ENCODE measurements at regions not wholly inside any gene's neighbourhood (a gene's known extent, or its start where the extent isn't known, plus 50 kb on each side); places are given as distances from the start of the nearest gene placed in this dataset.

- no peak for TF ChIP-seq ZNF26 (tag by site-specific recombination; IDR thresholded peaks at IDR 0.05)
- TF ChIP-seq ZNF433 (tag by site-specific recombination; IDR thresholded peaks at IDR 0.05; ENCODE audit: low read depth), result no peak
- TF ChIP-seq ZNF302 (tag by site-specific recombination; IDR thresholded peaks at IDR 0.05; ENCODE audit: low read depth), result no peak
- TF ChIP-seq ZNF274 (IDR thresholded peaks at IDR 0.05; ENCODE audit: low read length), result no peak
- no peak for TF ChIP-seq ZNF274 (tag by site-specific recombination; IDR thresholded peaks at IDR 0.05; ENCODE audit: borderline replicate concordance)
- TF ChIP-seq KLF16 (tag by site-specific recombination; IDR thresholded peaks at IDR 0.05), result no peak
- TF ChIP-seq ZNF692 (tag by site-specific recombination; IDR thresholded peaks at IDR 0.05), result no peak
- TF ChIP-seq ZNF830 (tag by site-specific recombination; IDR thresholded peaks at IDR 0.05; ENCODE audit: low read depth), result no peak
- no peak for TF ChIP-seq ZNF202 (tag by site-specific recombination; IDR thresholded peaks at IDR 0.05; ENCODE audit: borderline replicate concordance)
- no peak for TF ChIP-seq ZNF488 (tag by site-specific recombination; IDR thresholded peaks at IDR 0.05)
These were observed 769.0 kb downstream of the TYW1 start (continued) for GRCh38 chr7:67765481-67766175.

- TF ChIP-seq ZNF529 (tag by site-specific recombination; IDR thresholded peaks at IDR 0.05; ENCODE audit: insufficient replicate concordance), result no peak
- no peak for TF ChIP-seq ZFP3 (tag by site-specific recombination; IDR thresholded peaks at IDR 0.05; ENCODE audit: low read depth)
- no peak for TF ChIP-seq PRDM6 (tag by site-specific recombination; IDR thresholded peaks at IDR 0.05)
- no peak for TF ChIP-seq GLIS2 (tag by site-specific recombination; IDR thresholded peaks at IDR 0.05)
- no peak for TF ChIP-seq ZIC2 (tag by site-specific recombination; IDR thresholded peaks at IDR 0.05)
- TF ChIP-seq ZNF837 (tag by site-specific recombination; IDR thresholded peaks at IDR 0.05), result no peak
- CTCF ChIA-PET, result no interaction called here
- POLR2A ChIA-PET, result no interaction called here
- Histone ChIP-seq H3K36me3 (ENCODE audit: control insufficient read depth in 2 of 2, insufficient read depth in 1 of 2, low read length in 2 of 2) (no peaks in the 10 kb centered on the region), H3K4me3 (ENCODE audit: low read depth, low read length) (no peak overlapping the region), H3K27ac (ENCODE audit: extremely low read depth, low read depth, low read length) (no peak overlapping the region), H3K9me3 (ENCODE audit: control insufficient read depth, insufficient read depth, low read depth, low read length) (no peaks in the 10 kb centered on the region), H3K4me1 (ENCODE audit: control insufficient read depth, insufficient read depth, low read length) (no peaks in the 10 kb centered on the region)
These were observed 770.3 kb downstream of the TYW1 start for GRCh38 chr7:67766906-67767410.

- no peak for TF ChIP-seq ZFP3 (tag by site-specific recombination; IDR thresholded peaks at IDR 0.05; ENCODE audit: low read depth)
- TF ChIP-seq MYNN (tag by site-specific recombination; IDR thresholded peaks at IDR 0.05; ENCODE audit: borderline replicate concordance), result no peak
- no peak for TF ChIP-seq ZNF529 (tag by site-specific recombination; IDR thresholded peaks at IDR 0.05; ENCODE audit: insufficient replicate concordance)
- TF ChIP-seq ZFHX2 (tag by site-specific recombination; conservative IDR thresholded peaks at IDR 0.05), result no peak
- no peak for TF ChIP-seq SCRT1 (tag by site-specific recombination; IDR thresholded peaks at IDR 0.05; ENCODE audit: borderline replicate concordance)
- no peak for TF ChIP-seq ZNF148 (tag by site-specific recombination; IDR thresholded peaks at IDR 0.05; ENCODE audit: borderline replicate concordance)
- TF ChIP-seq ZNF596 (tag by site-specific recombination; IDR thresholded peaks at IDR 0.05), result no peak
- no peaks in the 10 kb centered on the region for H3K4me1 ChIP-seq (ENCODE audit: control insufficient read depth, insufficient read depth, low read length)
- no peaks in the 10 kb centered on the region for H3K9me3 ChIP-seq (ENCODE audit: control insufficient read depth, insufficient read depth, low read depth, low read length)
- POLR2A ChIA-PET, result no interaction called here
- H3K27ac ChIP-seq (ENCODE audit: extremely low read depth, low read depth, low read length), result no peak overlapping the region
- no peaks in the 10 kb centered on the region for H3K36me3 ChIP-seq (ENCODE audit: control insufficient read depth in 2 of 2, insufficient read depth in 1 of 2, low read length in 2 of 2)
- CTCF ChIA-PET, result interaction anchor here (0.6 kb wide), 1 partner anchor 27 kb away, joined by 4 read pairs; no protein-coding TSS in a partner anchor
- H3K4me3 ChIP-seq (ENCODE audit: low read depth, low read length), result no peak overlapping the region
These were observed 775.4 kb downstream of the TYW1 start for GRCh38 chr7:67771846-67772605.

Data from HEK293 (cell line).